Endothelial cell of umbilical vein (primary cell): ENCODE measurements at regions not wholly inside any gene's neighbourhood (a gene's known extent, or its start where the extent isn't known, plus 50 kb on each side); places are given as distances from the start of the nearest gene placed in this dataset.

ENCODE experiments used
- MYC ChIP-seq: IDR thresholded peaks from one replicate; pipeline ENCODE4 v1.6.1; 2011; ENCODE audit warnings: mild to moderate bottlenecking, low read depth, low read length
- TF ChIP-seq, protein P1 (sequence below), 2 donors: IDR thresholded peaks; 1 replicate in 1 of 2; 2 replicates in 1 of 2; pipeline ENCODE4 v1.5.1; 2011; ENCODE audit warnings: low read length in 2 of 2, mild to moderate bottlenecking in 2 of 2, moderate library complexity in 2 of 2, control low read depth in 1 of 2, inconsistent platforms in 1 of 2, low read depth in 1 of 2; ENCODE audit not compliant: insufficient read depth in 1 of 2; ENCODE audit errors: extremely low read depth in 1 of 2

GRCh38 chr14:104390941-104391901 is 188.3 kb upstream of the C14orf180 start:
- TF ChIP-seq, protein P1, sequence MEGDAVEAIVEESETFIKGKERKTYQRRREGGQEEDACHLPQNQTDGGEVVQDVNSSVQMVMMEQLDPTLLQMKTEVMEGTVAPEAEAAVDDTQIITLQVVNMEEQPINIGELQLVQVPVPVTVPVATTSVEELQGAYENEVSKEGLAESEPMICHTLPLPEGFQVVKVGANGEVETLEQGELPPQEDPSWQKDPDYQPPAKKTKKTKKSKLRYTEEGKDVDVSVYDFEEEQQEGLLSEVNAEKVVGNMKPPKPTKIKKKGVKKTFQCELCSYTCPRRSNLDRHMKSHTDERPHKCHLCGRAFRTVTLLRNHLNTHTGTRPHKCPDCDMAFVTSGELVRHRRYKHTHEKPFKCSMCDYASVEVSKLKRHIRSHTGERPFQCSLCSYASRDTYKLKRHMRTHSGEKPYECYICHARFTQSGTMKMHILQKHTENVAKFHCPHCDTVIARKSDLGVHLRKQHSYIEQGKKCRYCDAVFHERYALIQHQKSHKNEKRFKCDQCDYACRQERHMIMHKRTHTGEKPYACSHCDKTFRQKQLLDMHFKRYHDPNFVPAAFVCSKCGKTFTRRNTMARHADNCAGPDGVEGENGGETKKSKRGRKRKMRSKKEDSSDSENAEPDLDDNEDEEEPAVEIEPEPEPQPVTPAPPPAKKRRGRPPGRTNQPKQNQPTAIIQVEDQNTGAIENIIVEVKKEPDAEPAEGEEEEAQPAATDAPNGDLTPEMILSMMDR (IDR thresholded peaks at IDR 0.05; ENCODE audit: extremely low read depth in 1 of 2, insufficient read depth in 1 of 2, low read depth in 1 of 2, low read length in 2 of 2): no peak
- no peak for TF ChIP-seq MYC
